HFF-Myc (cell line): ENCODE measurements at regions not wholly inside any gene's neighbourhood (a gene's known extent, or its start where the extent isn't known, plus 50 kb on each side); places are given as distances from the start of the nearest gene placed in this dataset.
"Not testable (repeated sequence)": the region's sequence is repeated elsewhere in the genome, so short reads cannot be mapped to it uniquely, and the experiment has no call there.

ENCODE experiments used
- DNase-seq: peaks from one replicate; pipeline ENCODE4 v3.0.0-alpha.2; 2011; ENCODE audit warnings: low read depth; ENCODE audit errors: extremely low read depth
- H3K4me3 ChIP-seq: replicated peaks from 2 replicates; pipeline ENCODE4 v1.5.1; 2011; ENCODE audit warnings: low read depth, mild to moderate bottlenecking, control low read depth, low read length
- CTCF ChIP-seq: IDR thresholded peaks from 2 replicates; pipeline ENCODE4 v1.5.1; 2012; ENCODE audit warnings: mild to moderate bottlenecking, low read depth, low read length, control low read depth; ENCODE audit errors: missing control alignments

GRCh38 chr6:66096679-66097078 lies 389.7 kb upstream of the EYS start:
- H3K4me3 ChIP-seq = no peak overlapping the region
- DNase-seq = no peak
- TF ChIP-seq CTCF = no peak

- H3K4me3 ChIP-seq = no peak overlapping the region
- TF ChIP-seq CTCF = no peak
- no peak for DNase-seq
Observed at GRCh38 chr6:66094615-66095014, 387.6 kb upstream of the EYS start.

- DNase-seq, H3K4me3 ChIP-seq: not testable (repeated sequence)
Observed at GRCh38 chr6:66092306-66092705, 385.3 kb upstream of the EYS start.

- no peak for TF ChIP-seq CTCF
- DNase-seq = no peak
- H3K4me3 ChIP-seq = no peak overlapping the region
Observed at GRCh38 chr6:66086532-66086931, 379.5 kb upstream of the EYS start.

- H3K4me3 ChIP-seq = no peak overlapping the region
- no peak for TF ChIP-seq CTCF
- DNase-seq = no peak
Observed at GRCh38 chr6:66082914-66083313, 375.9 kb upstream of the EYS start.

GRCh38 chr6:66068907-66069306 lies 361.9 kb upstream of the EYS start:
- no peak for TF ChIP-seq CTCF
- H3K4me3 ChIP-seq = no peak overlapping the region
- DNase-seq = no peak

- H3K4me3 ChIP-seq = no peak overlapping the region
- DNase-seq = no peak
- TF ChIP-seq CTCF = no peak
Observed at GRCh38 chr6:66068033-66068432, 361.0 kb upstream of the EYS start.
